NCI-H1092 (cell line): ENCODE measurements at regions not wholly inside any gene's neighbourhood (a gene's known extent, or its start where the extent isn't known, plus 50 kb on each side); places are given as distances from the start of the nearest gene placed in this dataset.
"Not testable (repeated sequence)": the region's sequence is repeated elsewhere in the genome, so short reads cannot be mapped to it uniquely, and the experiment has no call there.

Source experiments
- DNase-seq: peaks from one replicate; lab custom pipeline; 2025; lab: John Stamatoyannopoulos, UW

- DNase-seq, result no peak
Measured at GRCh38 chr7:80346704-80347103, 165.2 kb downstream of the GNAT3 start.

- peak; percentile 78 for DNase-seq
Measured at GRCh38 chr7:80335511-80336231, 176.2 kb downstream of the GNAT3 start.

DNA sequence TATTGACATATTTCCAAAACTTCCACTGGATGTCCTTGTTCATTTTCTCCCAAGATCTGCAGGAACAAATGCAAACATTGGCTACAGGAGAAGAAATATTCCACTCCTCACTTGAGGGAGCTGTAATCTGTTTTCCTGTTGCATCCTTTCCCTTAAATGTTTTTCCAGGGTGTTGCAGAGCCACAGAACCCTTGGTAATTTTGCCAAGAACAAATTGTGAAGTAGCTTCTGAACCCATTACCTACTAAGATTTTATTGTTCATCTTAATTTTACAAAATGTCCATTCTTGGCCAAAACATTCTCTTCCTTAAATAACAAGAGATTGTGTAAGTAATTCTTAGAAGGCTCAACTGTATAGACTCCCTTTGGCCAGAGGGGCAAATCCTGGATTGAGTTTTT, 177.0 kb downstream of the GNAT3 start:
- DNase-seq, result no peak

GRCh38 chr7:80334196-80334595, 177.7 kb downstream of the GNAT3 start:
- DNase-seq, result no peak

GRCh38 chr7:80333040-80333439, 178.8 kb downstream of the GNAT3 start:
- DNase-seq, result no peak

DNA sequence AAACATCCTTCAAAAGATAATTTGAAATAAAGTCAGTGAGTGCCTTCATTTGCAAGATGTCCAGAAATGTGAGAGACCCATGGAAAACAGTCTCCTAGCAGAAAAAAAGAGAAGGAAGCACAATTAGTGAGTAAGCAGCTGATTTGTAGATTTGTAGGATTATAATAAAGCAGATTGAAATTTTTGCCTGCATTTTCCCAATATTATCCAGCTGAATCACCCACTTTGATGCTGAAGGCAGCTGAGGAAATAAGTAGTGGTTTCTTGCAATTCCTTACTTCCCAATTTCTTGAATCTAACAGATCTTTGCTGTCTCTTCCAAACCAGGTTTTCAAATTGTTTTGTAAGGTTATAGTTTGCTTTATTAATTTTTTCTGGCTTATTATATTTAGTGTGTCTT, 181.4 kb downstream of the GNAT3 start:
- DNase-seq, result no peak

DNA sequence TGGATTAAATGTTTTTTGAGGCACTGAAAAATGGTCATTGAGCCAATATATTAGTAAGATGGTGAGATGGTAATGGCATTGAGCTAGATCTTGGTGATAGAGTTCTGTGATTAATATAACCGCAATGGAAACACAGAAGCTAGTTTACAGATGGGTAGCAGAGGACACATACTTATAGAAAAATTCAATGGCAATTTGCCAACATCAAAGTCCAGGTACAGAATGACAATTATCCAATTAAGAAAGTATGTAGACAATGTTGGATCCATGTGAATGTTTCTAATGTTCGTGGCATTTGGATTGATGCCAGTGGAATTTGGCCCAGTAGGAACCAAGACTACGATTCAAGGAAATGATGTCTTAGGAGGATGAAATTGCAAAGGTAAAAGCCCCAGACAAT, 187.8 kb downstream of the GNAT3 start:
- DNase-seq, result no peak

DNA sequence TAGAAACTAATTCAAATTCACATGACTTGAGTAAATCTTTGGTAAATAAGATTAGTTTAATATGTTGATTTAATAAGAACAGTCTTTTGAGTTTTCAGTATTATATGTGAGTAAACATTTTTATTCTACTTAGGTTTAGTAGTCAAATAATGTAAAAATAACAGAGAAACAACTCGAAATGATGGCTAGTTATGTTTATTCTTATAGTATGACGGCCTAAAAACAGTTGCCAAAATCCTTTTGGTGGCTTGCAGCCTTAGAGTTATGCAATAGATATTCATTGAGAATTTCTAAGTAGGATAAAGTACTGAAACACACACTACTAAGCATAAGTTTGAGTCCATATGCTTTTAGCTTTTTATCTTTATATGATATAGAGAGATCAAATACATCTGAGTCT, 184.8 kb downstream of the GNAI1 start:
- DNase-seq, result no peak

DNA sequence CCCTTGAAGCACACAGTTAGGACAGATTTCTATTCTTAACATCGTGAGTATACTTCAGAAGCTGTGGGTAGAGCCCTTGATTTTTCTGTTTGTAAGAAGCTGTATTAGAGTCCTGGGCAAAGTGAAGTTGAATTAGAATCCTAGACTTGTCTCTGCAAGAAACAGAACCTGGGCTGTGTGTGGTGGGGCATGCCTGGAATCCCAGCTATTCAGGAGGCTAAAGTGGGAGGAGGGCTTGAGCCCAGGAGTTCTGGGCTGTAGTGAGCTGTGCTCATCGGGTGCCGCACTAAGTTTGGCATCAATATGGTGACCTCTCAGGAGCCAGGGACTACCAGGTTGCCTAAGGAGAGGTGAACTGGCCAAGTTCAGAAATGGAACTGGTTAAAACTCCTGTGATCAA, 183.4 kb downstream of the GNAI1 start:
- no peak for DNase-seq

DNA sequence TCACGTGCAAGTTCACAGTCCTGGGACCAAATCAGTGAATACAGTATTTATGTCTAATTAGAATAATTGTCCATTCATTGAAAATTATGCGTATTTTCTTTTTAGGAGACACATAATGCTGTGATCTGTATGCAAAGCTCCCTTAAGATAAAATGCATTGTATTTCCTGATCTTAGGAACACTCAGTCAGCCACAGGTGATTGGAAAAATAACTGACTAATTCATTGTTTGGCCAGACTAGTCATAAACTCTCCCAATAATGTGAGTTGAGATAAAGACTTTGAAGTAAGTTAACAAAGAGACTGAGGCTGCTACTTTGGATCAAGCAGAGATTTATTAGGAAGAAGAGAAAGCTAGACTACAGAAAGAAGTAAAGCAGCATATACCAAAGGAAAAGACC, 182.2 kb downstream of the GNAI1 start:
- DNase-seq, result no peak

DNA sequence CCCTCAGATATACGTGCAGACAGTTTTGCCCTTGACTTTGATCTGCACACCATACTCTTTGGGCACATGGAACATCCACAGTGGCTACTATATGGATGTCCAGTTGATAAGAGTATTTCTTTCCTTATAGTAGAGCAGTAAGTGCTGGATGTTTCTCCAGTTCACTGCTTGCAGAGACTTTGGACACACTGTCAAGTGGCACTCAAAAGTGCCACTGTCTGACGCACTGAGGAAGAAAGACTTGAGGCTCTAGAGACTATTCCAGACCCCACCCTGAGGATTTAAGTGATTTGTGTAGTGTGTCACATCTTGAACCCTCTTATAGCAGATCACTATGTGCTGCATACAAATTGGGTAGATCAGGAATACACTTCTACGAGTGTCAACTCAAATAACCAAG, 179.1 kb downstream of the GNAI1 start:
- no peak for DNase-seq

DNA sequence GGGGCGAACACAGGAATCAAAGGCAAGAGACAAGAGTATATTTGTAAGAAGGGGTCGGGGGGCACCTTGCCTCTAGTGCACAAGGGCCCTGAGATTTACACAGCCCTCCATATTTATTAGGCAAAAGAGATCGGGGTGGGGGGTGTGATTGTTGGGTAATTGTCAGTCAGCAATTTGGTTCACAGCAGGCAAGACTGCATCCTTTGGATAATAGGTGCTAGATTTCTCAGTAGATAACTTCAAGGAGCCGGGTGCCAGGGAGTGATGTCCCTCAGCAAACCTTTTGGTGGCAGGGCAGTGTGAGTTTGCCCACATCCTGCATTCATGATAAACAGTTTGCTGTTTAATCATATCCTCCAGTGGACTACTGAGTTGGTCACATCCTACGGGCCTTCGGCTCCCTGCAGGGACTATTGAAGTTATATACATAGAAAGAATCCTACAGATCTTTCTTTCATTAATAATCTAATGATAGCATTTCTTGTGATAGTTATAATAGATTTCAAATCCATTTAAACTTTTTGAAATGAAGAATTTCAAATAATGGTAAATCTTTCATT, 178.5 kb downstream of the GNAI1 start:
- DNase-seq, result no peak

DNA sequence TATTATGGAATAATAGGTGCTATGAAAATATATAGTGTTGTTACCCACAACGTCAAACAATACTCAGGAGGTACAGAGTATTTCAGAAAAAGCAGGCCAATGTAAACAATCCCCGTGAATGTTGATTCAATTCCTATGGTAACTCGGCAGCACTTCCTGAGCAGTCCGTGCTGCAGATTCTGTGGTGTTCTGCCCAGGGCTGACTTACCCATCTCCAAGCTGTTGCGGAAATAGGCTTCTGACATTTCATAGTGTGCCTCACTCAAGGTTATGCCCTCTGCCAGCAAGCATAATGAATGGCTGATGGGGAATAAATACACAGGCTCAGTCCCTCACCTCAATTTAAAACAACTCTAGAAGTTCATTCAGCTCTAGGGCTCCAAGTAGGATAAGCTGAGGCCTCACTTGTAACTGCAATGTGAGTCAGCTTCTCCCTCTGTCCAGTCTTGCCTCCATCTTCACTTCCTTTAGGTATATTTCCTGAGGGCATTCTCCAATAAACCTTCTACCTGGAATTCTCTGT, 177.6 kb downstream of the GNAI1 start:
- DNase-seq, result peak; percentile 56

GRCh38 chr7:80311313-80311712, 176.7 kb downstream of the GNAI1 start:
- DNase-seq, result no peak

- DNase-seq, result no peak
Measured at GRCh38 chr7:80309971-80310549, 175.4 kb downstream of the GNAI1 start.

DNA sequence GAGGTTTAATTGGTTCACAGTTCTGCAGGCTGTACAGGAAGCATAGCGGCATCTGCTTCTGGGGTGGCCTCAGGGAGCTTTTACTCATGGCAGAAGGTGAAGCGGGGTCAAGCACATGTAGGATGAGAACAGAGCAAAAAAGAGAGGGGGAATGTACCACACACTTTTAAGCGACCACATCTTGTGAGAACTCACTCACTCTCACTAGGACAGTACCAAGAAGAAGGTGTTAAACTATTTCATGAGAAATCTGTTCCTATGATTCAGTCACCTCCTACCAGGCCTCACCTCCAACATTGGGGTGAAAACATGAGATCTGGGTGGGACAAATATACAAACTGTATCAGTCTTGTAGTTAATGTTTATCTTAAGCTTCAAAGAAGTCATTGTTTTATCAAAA, 174.7 kb downstream of the GNAI1 start:
- no peak for DNase-seq

DNA sequence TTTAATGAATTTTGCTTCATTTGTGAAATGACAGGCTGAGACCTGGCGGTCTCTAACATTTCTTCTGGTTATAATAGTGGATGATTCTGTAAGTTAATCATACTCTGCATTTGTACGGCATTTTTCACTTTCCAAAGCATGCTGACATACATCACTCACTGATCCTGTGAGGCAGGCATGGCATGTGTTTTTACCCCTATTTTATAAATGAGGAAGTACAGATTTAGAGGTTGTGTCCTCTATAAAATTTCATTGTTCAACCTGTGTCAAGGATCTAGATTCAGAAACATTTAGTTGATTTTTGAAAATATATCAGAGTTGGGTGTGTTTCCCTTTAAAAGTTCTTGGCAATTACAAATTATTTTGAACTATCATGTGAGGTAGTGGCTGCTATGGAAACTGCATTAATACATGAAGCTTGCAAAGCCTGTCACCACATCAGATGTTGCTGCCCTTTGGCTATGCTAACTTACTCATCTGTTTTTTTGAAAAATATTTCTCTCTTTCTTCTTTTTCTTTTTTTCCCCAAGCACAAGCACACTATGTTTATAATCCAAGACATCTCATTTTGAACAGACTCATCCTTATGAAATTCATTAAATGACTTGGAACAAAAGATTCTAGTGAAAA, 172.7 kb downstream of the GNAI1 start:
- DNase-seq, result no peak

DNA sequence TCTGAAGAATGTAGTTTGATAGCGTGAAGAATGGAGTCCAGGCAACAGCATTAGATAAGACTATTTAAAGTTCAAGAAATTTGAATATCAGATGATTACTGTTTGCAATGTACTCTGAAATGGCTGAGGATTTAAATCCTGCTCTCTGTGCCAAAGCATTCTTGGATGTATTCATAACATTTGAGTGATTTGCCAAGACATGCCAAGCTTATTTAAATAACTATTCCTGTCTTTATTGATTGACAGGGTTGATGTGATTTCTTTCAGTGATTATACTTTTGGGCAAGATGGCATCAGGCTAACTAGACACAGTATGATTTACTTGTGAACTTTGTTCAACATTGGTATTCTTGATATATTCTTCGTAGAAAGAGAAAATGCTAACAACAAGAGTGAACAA, 168.7 kb downstream of the GNAI1 start:
- no peak for DNase-seq

DNA sequence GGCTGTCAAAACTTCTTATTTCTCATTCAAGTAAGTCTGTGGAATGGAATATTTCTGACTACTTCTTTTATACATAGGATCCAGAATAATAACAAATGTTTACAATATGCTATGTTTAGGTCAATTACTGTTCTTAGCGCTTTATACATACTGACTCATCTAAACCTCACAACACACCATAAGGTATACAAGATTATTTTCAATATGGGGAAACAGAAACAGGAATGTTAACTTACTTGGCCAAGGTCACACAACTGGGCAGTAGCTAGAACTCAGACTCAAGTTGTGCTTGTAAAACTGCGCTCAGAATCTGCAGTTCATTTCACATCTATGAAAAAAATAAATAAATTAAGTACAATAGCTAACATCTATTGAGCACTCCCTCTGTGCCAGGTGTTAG, 168.0 kb downstream of the GNAI1 start:
- no peak for DNase-seq

DNA sequence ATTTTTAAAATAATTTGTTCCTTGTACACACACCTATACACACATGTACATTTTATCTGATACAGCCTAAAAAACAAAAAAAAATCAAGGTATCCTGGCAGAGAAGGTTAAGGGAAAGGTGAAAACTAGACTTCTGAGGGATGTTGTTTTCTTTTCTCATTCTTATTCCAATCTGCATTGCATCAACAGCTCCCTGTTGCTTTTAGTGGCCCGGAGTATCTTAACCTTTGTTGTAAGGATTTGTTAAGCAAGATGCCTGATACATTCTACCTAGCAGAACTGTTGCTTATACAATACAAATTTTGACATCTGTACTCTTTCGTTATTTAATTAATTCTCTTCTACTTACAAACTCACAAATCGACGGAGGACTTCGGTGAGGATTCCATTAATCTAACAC, 167.4 kb downstream of the GNAI1 start:
- DNase-seq, result no peak

DNA sequence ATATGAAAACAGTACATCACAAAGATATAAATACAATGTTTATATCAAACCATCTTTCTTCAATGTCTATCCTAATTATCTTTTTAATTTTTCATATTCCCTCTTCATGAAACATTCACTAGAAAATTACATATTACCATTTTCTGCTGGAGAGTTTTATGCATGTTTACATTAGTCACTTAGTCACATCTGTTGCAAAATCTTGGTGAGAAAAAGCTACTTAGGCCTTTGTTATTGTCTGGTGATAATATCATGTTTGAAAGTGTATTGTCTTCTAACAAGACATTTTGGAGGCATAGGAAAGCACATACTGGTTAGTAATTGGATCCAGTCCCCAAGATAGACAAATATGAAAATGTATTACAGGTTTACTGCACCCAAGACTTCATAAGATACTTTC, 163.6 kb downstream of the GNAI1 start:
- no peak for DNase-seq

- no peak for DNase-seq
Measured at GRCh38 chr7:80294346-80294745, 159.7 kb downstream of the GNAI1 start.

DNA sequence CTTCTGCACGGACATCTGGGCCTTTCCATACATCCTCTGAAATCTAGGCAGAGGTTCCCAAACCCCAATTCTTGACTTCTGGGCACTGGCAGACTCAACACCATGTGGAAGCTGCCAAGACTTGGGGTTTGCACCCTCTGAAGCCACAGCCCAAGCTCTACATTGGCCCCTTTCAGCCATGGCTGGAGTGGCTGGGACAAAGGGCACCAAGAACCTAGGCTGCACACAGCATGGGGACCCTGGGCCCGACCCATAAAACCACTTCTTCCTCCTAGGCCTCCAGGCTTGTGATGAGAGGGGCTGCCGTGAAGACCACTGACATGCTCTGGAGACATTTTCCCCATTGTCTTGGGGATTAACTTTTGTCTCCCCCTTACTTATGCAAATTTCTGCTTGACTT, 158.0 kb downstream of the GNAI1 start:
- not testable (repeated sequence) for DNase-seq
